B cell (primary cell): ENCODE measurements at regions not wholly inside any gene's neighbourhood (a gene's known extent, or its start where the extent isn't known, plus 50 kb on each side); places are given as distances from the start of the nearest gene placed in this dataset.

Experiments used
- ATAC-seq: fragments of 200-7000 bp; cut with Tn5 transposase; one replicate; pipeline ENCODE4 v1.10.0; 2021; ENCODE audit warnings: low read depth, mild to moderate bottlenecking, moderate number of reproducible peaks, moderate library complexity
- CTCF ChIA-PET: fragments of 350-600 bp; sonication (Branson Sonifier 250); formaldehyde crosslinking; loops from one replicate; lab custom pipeline; 2021; ENCODE audit warnings: antibody characterized with exemption, inconsistent platforms; lab: Charles Lee
- POLR2A ChIA-PET: fragments of 350-600 bp; sonication (Branson Sonifier 250); formaldehyde crosslinking; loops from one replicate; lab custom pipeline; 2021; ENCODE audit warnings: antibody characterized with exemption; lab: Charles Lee
- DNase-seq: peaks from one replicate; pipeline ENCODE4 v3.0.0; 2013
- H2AFZ ChIP-seq: 2 replicates; pipeline ENCODE4 v1.6.1; 2012; ENCODE audit warnings: mild to moderate bottlenecking, low read depth, low read length; ENCODE audit not compliant: insufficient read depth, poor library complexity, severe bottlenecking
- H3K27ac ChIP-seq, 2 donors: 1 replicate in 1 of 2; 2 replicates in 1 of 2; pipeline ENCODE4 v1.5.1; 2012 to 2013; ENCODE audit warnings: low read length in 2 of 2, mild to moderate bottlenecking in 2 of 2, moderate library complexity in 1 of 2
- H3K27me3 ChIP-seq, 4 experiments: fragments of 200-600 bp in 1 of 4; sonication (generic) in 1 of 4; replicated peaks in 1 of 4; 1 replicate in 2 of 4; 2 replicates in 2 of 4; pipeline versions ENCODE4 v1.6.1 to v1.7.0; 2013 to 2016; ENCODE audit warnings: low read length in 3 of 4, mild to moderate bottlenecking in 2 of 4, mixed read lengths in 1 of 4, moderate library complexity in 1 of 4; ENCODE audit not compliant: insufficient read depth in 4 of 4, control insufficient read depth in 3 of 4; ENCODE audit errors: control extremely low read depth in 1 of 4
- H3K36me3 ChIP-seq, 2 experiments: replicated peaks in 1 of 2; 1 replicate in 1 of 2; 2 replicates in 1 of 2; pipeline versions ENCODE4 v1.6.1 to v1.7.1; 2013; ENCODE audit warnings: low read length in 1 of 2; ENCODE audit not compliant: insufficient read depth in 2 of 2, control insufficient read depth in 1 of 2; ENCODE audit errors: control extremely low read depth in 1 of 2, extremely low read depth in 1 of 2
- H3K4me1 ChIP-seq, 2 donors: fragments of 200-600 bp in 1 of 2; sonication (generic) in 1 of 2; 1 replicate in 1 of 2; 2 replicates in 1 of 2; pipeline versions ENCODE4 v1.5.1 to v1.6.1; 2013 to 2017; ENCODE audit warnings: low read length in 2 of 2; ENCODE audit not compliant: control insufficient read depth in 2 of 2, insufficient read depth in 2 of 2
- H3K4me2 ChIP-seq: replicated peaks from 2 replicates; pipeline ENCODE3; 2012; ENCODE audit warnings: mild to moderate bottlenecking, low read depth, low read length; ENCODE audit not compliant: poor library complexity, severe bottlenecking
- H3K4me3 ChIP-seq, 5 experiments: fragments of 200-600 bp in 1 of 5; sonication (generic) in 1 of 5; 1 replicate in 3 of 5; 2 replicates in 2 of 5; pipeline versions ENCODE4 v1.5.1 to v1.7.0; 2011 to 2016; ENCODE audit warnings: low read length in 4 of 5, mild to moderate bottlenecking in 4 of 5, low read depth in 2 of 5, control low read depth in 1 of 5, moderate library complexity in 1 of 5; ENCODE audit not compliant: insufficient read depth in 1 of 5; ENCODE audit errors: control extremely low read depth in 1 of 5, extremely low read depth in 1 of 5
- H3K79me2 ChIP-seq: fragments of 200-600 bp; sonication (generic); one replicate; pipeline ENCODE4 v1.6.0; 2016; ENCODE audit warnings: low read length; ENCODE audit not compliant: control insufficient read depth, insufficient read depth
- H3K9ac ChIP-seq: fragments of 200-600 bp; sonication (generic); 2 replicates; pipeline ENCODE4 v1.6.1; 2017; ENCODE audit warnings: mild to moderate bottlenecking, low read length, moderate library complexity
- H3K9me3 ChIP-seq, 3 donors: one replicate each; pipeline versions ENCODE4 v1.6.1 to v1.7.1; 2013; ENCODE audit warnings: low read length in 2 of 3; ENCODE audit not compliant: control insufficient read depth in 2 of 3, insufficient read depth in 1 of 3; ENCODE audit errors: control extremely low read depth in 1 of 3
- H4K20me1 ChIP-seq: 2 replicates; pipeline ENCODE4 v1.6.0; 2012; ENCODE audit warnings: mild to moderate bottlenecking, low read length; ENCODE audit not compliant: insufficient read depth, control insufficient read depth, poor library complexity, severe bottlenecking
- H3K27ac Mint-ChIP-seq: one replicate; pipeline ENCODE4 v1.8.0; 2021; ENCODE audit warnings: mixed read lengths
- H3K27me3 Mint-ChIP-seq: one replicate; pipeline ENCODE4 v1.8.0; 2021; ENCODE audit warnings: mixed read lengths
- H3K4me1 Mint-ChIP-seq: one replicate; pipeline ENCODE4 v1.8.0; 2021; ENCODE audit warnings: mixed read lengths
- H3K4me3 Mint-ChIP-seq: one replicate; pipeline ENCODE4 v1.8.0; 2021; ENCODE audit warnings: mixed read lengths
- H3K9me3 Mint-ChIP-seq: one replicate; pipeline ENCODE4 v1.8.0; 2022; ENCODE audit warnings: mixed read lengths; ENCODE audit not compliant: insufficient read depth
- EZH2 ChIP-seq: IDR thresholded peaks from 2 replicates; pipeline ENCODE4 v1.6.1; 2012; ENCODE audit warnings: borderline replicate concordance, low read depth, mild to moderate bottlenecking, moderate library complexity, low read length; ENCODE audit not compliant: insufficient read depth, poor library complexity, severe bottlenecking
- WGBS: methylation state at CpG from one replicate; pipeline ENCODE4 v1.1.5; 2013; ENCODE audit warnings: missing lambda C conversion rate; ENCODE audit not compliant: insufficient coverage; 5-methylcytosine and 5-hydroxymethylcytosine counted together
- intact Hi-C: fragments of 100-400 bp; cut with micrococcal nuclease; formaldehyde crosslinking; loops from one replicate; pipeline ENCODE4 v1.10.0; 2022
- TF ChIP-seq, protein P1 (sequence below): fragments of 200-600 bp; IDR thresholded peaks from one replicate; pipeline ENCODE4 v1.8.0; 2022; ENCODE audit warnings: antibody characterized with exemption, mild to moderate bottlenecking

GRCh38 chr12:75939016-75939642 lies 92.4 kb downstream of the PHLDA1 start:
- peaks cover 0 to 4% (median 0%) of the 10 kb centered on the region in 3 donors for H3K9me3 ChIP-seq
- H3K4me1 Mint-ChIP-seq = peaks cover 9% of the 10 kb centered on the region
- ATAC-seq = no peak
- no peak overlapping the region for H3K4me3 ChIP-seq
- no peak overlapping the region for H3K27ac ChIP-seq
- H3K4me1 ChIP-seq = peaks cover 4 to 6% of the 10 kb centered on the region in 2 donors
- no peaks in the 10 kb centered on the region for H3K36me3 ChIP-seq
- no peak overlapping the region for H2AFZ ChIP-seq
- no peak overlapping the region for H3K9ac ChIP-seq
- CTCF ChIA-PET = no interaction called here
- H3K79me2 ChIP-seq = no peaks in the 10 kb centered on the region
- no peaks in the 10 kb centered on the region for H3K9me3 Mint-ChIP-seq
- no peak overlapping the region for H3K4me3 Mint-ChIP-seq
- no peak for DNase-seq
- H4K20me1 ChIP-seq = no peaks in the 10 kb centered on the region
- no peak overlapping the region for H3K27ac Mint-ChIP-seq
- no peak for TF ChIP-seq EZH2
- TF ChIP-seq, protein P1, sequence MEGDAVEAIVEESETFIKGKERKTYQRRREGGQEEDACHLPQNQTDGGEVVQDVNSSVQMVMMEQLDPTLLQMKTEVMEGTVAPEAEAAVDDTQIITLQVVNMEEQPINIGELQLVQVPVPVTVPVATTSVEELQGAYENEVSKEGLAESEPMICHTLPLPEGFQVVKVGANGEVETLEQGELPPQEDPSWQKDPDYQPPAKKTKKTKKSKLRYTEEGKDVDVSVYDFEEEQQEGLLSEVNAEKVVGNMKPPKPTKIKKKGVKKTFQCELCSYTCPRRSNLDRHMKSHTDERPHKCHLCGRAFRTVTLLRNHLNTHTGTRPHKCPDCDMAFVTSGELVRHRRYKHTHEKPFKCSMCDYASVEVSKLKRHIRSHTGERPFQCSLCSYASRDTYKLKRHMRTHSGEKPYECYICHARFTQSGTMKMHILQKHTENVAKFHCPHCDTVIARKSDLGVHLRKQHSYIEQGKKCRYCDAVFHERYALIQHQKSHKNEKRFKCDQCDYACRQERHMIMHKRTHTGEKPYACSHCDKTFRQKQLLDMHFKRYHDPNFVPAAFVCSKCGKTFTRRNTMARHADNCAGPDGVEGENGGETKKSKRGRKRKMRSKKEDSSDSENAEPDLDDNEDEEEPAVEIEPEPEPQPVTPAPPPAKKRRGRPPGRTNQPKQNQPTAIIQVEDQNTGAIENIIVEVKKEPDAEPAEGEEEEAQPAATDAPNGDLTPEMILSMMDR = no peak
- peaks cover 0 to 6% (median 0%) of the 10 kb centered on the region in 4 experiments for H3K27me3 ChIP-seq
- H3K4me2 ChIP-seq = no peak overlapping the region
- peaks cover 6% of the 10 kb centered on the region for H3K27me3 Mint-ChIP-seq
- 58% methylated on average over 5 of the region's 5 CpGs for WGBS
- intact Hi-C loops = no loop called here
- POLR2A ChIA-PET = no interaction called here

DNA sequence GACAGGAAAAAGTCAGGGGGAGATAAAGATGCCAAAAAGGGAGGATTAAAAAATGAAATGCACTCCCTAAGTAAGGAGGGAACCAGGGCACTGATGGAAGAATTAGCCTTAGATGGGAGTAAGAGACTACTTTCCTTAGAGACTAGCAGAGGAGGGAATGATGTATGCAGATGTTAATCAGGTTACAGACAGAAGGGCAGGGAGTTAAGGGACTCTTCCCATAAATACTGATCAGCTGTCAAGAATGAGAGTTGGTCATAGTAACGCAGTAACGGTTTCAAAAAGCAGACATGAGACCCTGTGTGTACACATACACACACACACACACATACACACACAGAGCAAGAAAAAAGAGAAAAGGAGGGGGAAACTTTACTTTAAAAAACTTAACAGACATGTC lies 93.4 kb downstream of the PHLDA1 start:
- H3K27ac Mint-ChIP-seq = no peak overlapping the region
- H3K4me3 Mint-ChIP-seq = no peak overlapping the region
- H3K9ac ChIP-seq = no peak overlapping the region
- DNase-seq (no peak), ATAC-seq (no peak)
- H3K4me1 Mint-ChIP-seq = peaks cover 3% of the 10 kb centered on the region
- no peak overlapping the region for H2AFZ ChIP-seq
- H3K4me1 ChIP-seq = no peaks in the 10 kb centered on the region
- no peaks in the 10 kb centered on the region for H4K20me1 ChIP-seq
- H3K9me3 Mint-ChIP-seq = no peaks in the 10 kb centered on the region
- peaks cover 8% of the 10 kb centered on the region for H3K27me3 Mint-ChIP-seq
- ChIA-PET CTCF (no interaction called here), POLR2A (no interaction called here)
- H3K9me3 ChIP-seq = peaks cover 0 to 4% (median 0%) of the 10 kb centered on the region in 3 donors
- no peaks in the 10 kb centered on the region for H3K36me3 ChIP-seq
- WGBS = no CpG with 5 or more reads among the region's 2 CpGs
- TF ChIP-seq EZH2 = no peak
- TF ChIP-seq, protein P1 = no peak
- no peak overlapping the region for H3K4me2 ChIP-seq
- no peaks in the 10 kb centered on the region for H3K79me2 ChIP-seq
- H3K4me3 ChIP-seq = no peak overlapping the region
- intact Hi-C loops = no loop called here
- peaks cover 0 to 7% (median 1%) of the 10 kb centered on the region in 4 experiments for H3K27me3 ChIP-seq
- no peak overlapping the region for H3K27ac ChIP-seq
